HepG2 (cell line): ENCODE measurements at regions not wholly inside any gene's neighbourhood (a gene's known extent, or its start where the extent isn't known, plus 50 kb on each side); places are given as distances from the start of the nearest gene placed in this dataset.

Experiments
- ATAC-seq: fragments of 200-7000 bp; cut with Tn5 transposase; 3 replicates; pipeline ENCODE4 v1.9.1; 2020; ENCODE audit warnings: mild to moderate bottlenecking, moderate library complexity
- BruUV-seq: library from RNA; stranded (reverse); fragments of 400-500 nt; replicated peaks from 2 replicates; lab custom pipeline; 2021; lab: Mats Ljungman, UMichigan
- CTCF ChIA-PET: fragments of 300-600 bp; formaldehyde crosslinking; extraction: SDS; loops from one replicate; lab custom pipeline; 2021; ENCODE audit warnings: low total read pairs, inconsistent platforms, low intra/inter-chr PET ratio; lab: Yijun Ruan, JAX
- POLR2A ChIA-PET: fragments of 350-600 bp; sonication (Branson Sonifier 250); formaldehyde crosslinking; loops from one replicate; lab custom pipeline; 2020; ENCODE audit warnings: antibody characterized with exemption, inconsistent platforms; lab: Yijun Ruan, JAX
- DNase-seq: peaks from one replicate; pipeline ENCODE4 v3.0.0-alpha.2; 2015; ENCODE audit warnings: low spot score
- FAIRE-seq: peaks from 3 replicates; lab custom pipeline; 2011; peaks lifted over from hg19 to GRCh38; lab: Jason Lieb, UNC
- H2AFZ ChIP-seq: one replicate; pipeline ENCODE4 v1.6.1; 2011; ENCODE audit warnings: low read length, inconsistent platforms
- H3K27ac ChIP-seq: fragments of 300-600 bp; 3 replicates; pipeline ENCODE4 v1.8.0; 2011; ENCODE audit warnings: mixed run types, mild to moderate bottlenecking, mixed read lengths, low read length, inconsistent platforms; ENCODE audit not compliant: insufficient read depth; ENCODE audit errors: extremely low read length
- H3K27me3 ChIP-seq, 2 experiments: fragments of 200-600 bp in 1 of 2; 2 replicates in 1 of 2; 3 replicates in 1 of 2; pipeline versions ENCODE4 v1.6.0 to v1.8.0; 2011; ENCODE audit warnings: low read length in 2 of 2, mild to moderate bottlenecking in 2 of 2, moderate library complexity in 2 of 2, inconsistent platforms in 1 of 2; ENCODE audit not compliant: insufficient read depth in 2 of 2, control insufficient read depth in 1 of 2
- H3K36me3 ChIP-seq, 2 experiments: fragments of 200-600 bp in 1 of 2; replicated peaks in 1 of 2; 2 replicates in 1 of 2; 3 replicates in 1 of 2; pipeline versions ENCODE4 v1.5.1 to v1.8.0; 2011; ENCODE audit warnings: low read length in 2 of 2, inconsistent platforms in 1 of 2; ENCODE audit not compliant: insufficient read depth in 2 of 2, control insufficient read depth in 1 of 2
- H3K4me1 ChIP-seq: 2 replicates; pipeline ENCODE4 v1.5.1; 2012; ENCODE audit warnings: low read length, inconsistent platforms; ENCODE audit not compliant: insufficient read depth
- H3K4me2 ChIP-seq: 2 replicates; pipeline ENCODE4 v1.6.0; 2011; ENCODE audit warnings: low read depth, low read length, inconsistent platforms
- H3K4me3 ChIP-seq, 3 experiments: fragments of 200-600 bp in 1 of 3; sonication (generic), shearing (Covaris generic) in 1 of 3; replicated peaks in 1 of 3; 2 replicates each; pipeline ENCODE4 v1.5.1; 2011 to 2016; ENCODE audit warnings: low read length in 3 of 3, inconsistent platforms in 2 of 3, low read depth in 2 of 3, mild to moderate bottlenecking in 2 of 3, control low read depth in 1 of 3, mixed read lengths in 1 of 3; ENCODE audit not compliant: insufficient read depth in 1 of 3
- H3K79me2 ChIP-seq: one replicate; pipeline ENCODE4 v1.6.1; 2011; ENCODE audit warnings: low read length, inconsistent platforms; ENCODE audit not compliant: insufficient read depth
- H3K9ac ChIP-seq: 2 replicates; pipeline ENCODE4 v1.6.0; 2011; ENCODE audit warnings: mild to moderate bottlenecking, low read depth, low read length, inconsistent platforms; ENCODE audit not compliant: insufficient read depth
- H3K9me3 ChIP-seq: 2 replicates; pipeline ENCODE4 v1.5.1; 2012; ENCODE audit warnings: mild to moderate bottlenecking, low read length
- H4K20me1 ChIP-seq: 2 replicates; pipeline ENCODE4 v1.6.0; 2011; ENCODE audit warnings: inconsistent platforms, mild to moderate bottlenecking, low read length, moderate library complexity; ENCODE audit not compliant: insufficient read depth
- CCDC6 ChIP-seq: sonication (generic); formaldehyde crosslinking; IDR thresholded peaks from 2 replicates; pipeline ENCODE4 v1.8.1; 2022; ENCODE audit warnings: mild to moderate bottlenecking, missing genetic modification reagents, moderate library complexity
- MAFF ChIP-seq: IDR thresholded peaks from 2 replicates; pipeline ENCODE4 v1.6.1; 2011; ENCODE audit warnings: low read depth, low read length, improper control_type of control experiment
- MAFK ChIP-seq, 2 experiments: IDR thresholded peaks in 1 of 2; conservative IDR thresholded peaks in 1 of 2; 2 replicates each; pipeline ENCODE4 v1.6.1; 2011; ENCODE audit warnings: improper control_type of control experiment in 2 of 2, low read length in 2 of 2
- RELA ChIP-seq: sonication (generic); formaldehyde crosslinking; IDR thresholded peaks from 2 replicates; pipeline ENCODE4 v1.4.0; 2020; ENCODE audit warnings: missing genetic modification reagents
- STAT5B ChIP-seq: sonication (generic); formaldehyde crosslinking; IDR thresholded peaks from 2 replicates; pipeline ENCODE4 v1.4.0; 2020; ENCODE audit warnings: missing genetic modification reagents
- TCF7L2 ChIP-seq: IDR thresholded peaks from 2 replicates; pipeline ENCODE4 v1.6.1; 2011; ENCODE audit warnings: mild to moderate bottlenecking, low read depth, low read length, moderate library complexity
- ZBTB34 ChIP-seq: sonication (generic); formaldehyde crosslinking; IDR thresholded peaks from 2 replicates; pipeline ENCODE4 v1.8.0; 2022; ENCODE audit warnings: mild to moderate bottlenecking, missing genetic modification reagents
- ZMYM3 ChIP-seq: sonication (generic); formaldehyde crosslinking; IDR thresholded peaks from 2 replicates; pipeline ENCODE4 v1.5.1; 2020; ENCODE audit warnings: mild to moderate bottlenecking, missing genetic modification reagents
- ZNF10 ChIP-seq: sonication (generic); formaldehyde crosslinking; IDR thresholded peaks from 2 replicates; pipeline ENCODE4 v1.4.0; 2020; ENCODE audit warnings: mild to moderate bottlenecking, low read depth, missing genetic modification reagents, borderline replicate concordance
- WGBS: methylation state at CpG from one replicate; pipeline ENCODE4 v1.1.6; 2017; ENCODE audit warnings: low lambda C conversion rate; 5-methylcytosine and 5-hydroxymethylcytosine counted together
- in situ Hi-C: cut with HindIII; loops from 2 replicates; pipeline ENCODE4 v1.10.0; 2017; ENCODE audit warnings: low pct_unique_long_range_greater_than_20kb; ENCODE audit not compliant: extremely low pct_ligation_motif_present
- intact Hi-C: fragments of 100-400 bp; cut with micrococcal nuclease; formaldehyde crosslinking; loops from one replicate; pipeline ENCODE4 v1.10.0; 2022; ENCODE audit not compliant: unreplicated experiment
- TF ChIP-seq, protein P1 (sequence below): sonication (generic); formaldehyde crosslinking; IDR thresholded peaks from 2 replicates; pipeline ENCODE4 v1.8.1; 2023; ENCODE audit warnings: mild to moderate bottlenecking, moderate library complexity, missing genetic modification reagents

GRCh38 chr7:15862016-15862780, 175.7 kb upstream of the MEOX2 start:
- CTCF ChIA-PET: no interaction called here
- intact Hi-C loops: no loop called here
- ATAC-seq: no peak

DNA sequence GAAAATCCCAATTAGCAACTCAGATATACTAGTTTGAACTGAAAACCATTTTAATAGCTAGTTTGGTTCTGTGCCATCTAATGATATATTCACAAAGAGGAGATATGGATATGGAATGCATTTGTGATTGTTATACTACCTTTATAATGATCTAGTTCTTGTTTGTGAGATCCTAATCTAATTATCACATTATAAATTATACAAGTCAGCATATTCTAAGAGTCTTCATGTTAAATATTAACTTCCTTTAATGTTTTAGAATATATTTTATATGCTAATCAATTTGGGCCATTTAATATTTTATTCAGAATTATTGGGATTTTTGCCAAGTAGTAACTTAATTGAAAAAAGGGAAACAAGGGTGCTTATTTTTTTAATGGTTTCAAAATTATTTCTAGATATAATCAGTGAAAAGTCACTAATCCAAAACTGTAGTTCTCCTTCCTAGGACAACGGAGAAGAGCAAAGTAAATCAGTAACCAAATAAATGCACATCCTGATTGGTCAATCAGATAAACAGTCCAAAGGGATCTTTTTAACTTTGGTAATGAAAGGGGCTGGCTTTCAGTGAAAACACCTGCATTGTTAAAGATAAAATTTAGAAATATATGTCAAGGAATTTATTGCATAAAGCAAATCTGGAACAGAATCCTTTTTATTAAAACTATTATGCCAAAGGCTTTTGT, 173.9 kb upstream of the MEOX2 start:
- no peak overlapping the region for H3K9ac ChIP-seq
- intact Hi-C loops (no loop called here), in situ Hi-C loops (no loop called here)
- no peaks in the 10 kb centered on the region for H4K20me1 ChIP-seq
- 3% methylated on average over 1 of the region's 1 CpG for WGBS
- TF ChIP-seq MAFK (conservative IDR thresholded peaks at IDR 0.05 in 1 of 2, IDR thresholded peaks at IDR 0.05 in 1 of 2; ENCODE audit: low read length in 2 of 2): peak; percentile 48 to 72; a peak in 3 of 4 replicates
- no peak for TF ChIP-seq ZBTB34 (CRISPR knock-in tag)
- peak; percentile 48; the same call in 1 of the 2 replicates for TF ChIP-seq MAFF
- no peak overlapping the region for H3K27ac ChIP-seq
- no peak overlapping the region for H2AFZ ChIP-seq
- peaks cover 46% of the 10 kb centered on the region for H3K9me3 ChIP-seq
- H3K4me3 ChIP-seq: no peak overlapping the region
- DNase-seq (no peak), ATAC-seq (no peak), FAIRE-seq (no peak)
- BruUV-seq: no TSS peak
- ChIA-PET POLR2A (no interaction called here), CTCF (no interaction called here)
- H3K79me2 ChIP-seq: no peaks in the 10 kb centered on the region
- no peaks in the 10 kb centered on the region for H3K27me3 ChIP-seq
- H3K4me2 ChIP-seq: no peak overlapping the region
- no peaks in the 10 kb centered on the region for H3K36me3 ChIP-seq
- H3K4me1 ChIP-seq: no peaks in the 10 kb centered on the region

More at GRCh38 chr7:15862016-15862780, 175.7 kb upstream of the MEOX2 start:
- POLR2A ChIA-PET: no interaction called here
- Histone ChIP-seq H3K27me3 (no peaks in the 10 kb centered on the region), H3K9me3 (peaks cover 36% of the 10 kb centered on the region), H4K20me1 (no peaks in the 10 kb centered on the region), H3K79me2 (no peaks in the 10 kb centered on the region), H2AFZ (no peak overlapping the region), H3K4me1 (no peaks in the 10 kb centered on the region), H3K9ac (no peak overlapping the region), H3K36me3 (no peaks in the 10 kb centered on the region), H3K4me3 (no peak overlapping the region), H3K4me2 (no peak overlapping the region), H3K27ac (no peak overlapping the region)
- BruUV-seq: no TSS peak
- in situ Hi-C loops: no loop called here
- FAIRE-seq (no peak), DNase-seq (no peak)
- WGBS: under 1% methylated on average over 4 of the region's 4 CpGs
- TF ChIP-seq, protein P1, sequence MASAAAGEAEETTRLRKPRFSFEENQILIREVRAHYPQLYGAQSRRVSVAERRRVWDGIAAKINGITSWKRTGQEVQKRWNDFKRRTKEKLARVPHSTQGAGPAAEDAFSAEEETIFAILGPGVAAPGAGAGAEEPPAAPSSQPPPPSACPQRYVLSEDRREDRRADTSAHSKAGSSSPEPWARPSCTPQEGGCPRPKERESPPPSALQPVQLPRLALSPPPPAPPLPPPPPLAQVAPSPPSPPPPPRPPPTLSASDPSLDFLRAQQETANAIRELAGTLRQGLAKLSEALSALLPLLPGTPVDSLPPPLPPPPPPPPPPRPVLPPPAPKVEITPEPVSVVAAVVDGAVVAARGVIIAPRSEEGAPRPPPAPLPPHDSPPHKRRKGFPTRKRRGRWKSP: no peak
- no peak for TF ChIP-seq RELA (CRISPR knock-in tag)
- no peak for TF ChIP-seq ZMYM3 (CRISPR knock-in tag)
- no peak for TF ChIP-seq TCF7L2
- no peak for TF ChIP-seq ZNF10 (CRISPR knock-in tag)
- no peak for TF ChIP-seq STAT5B
- no peak for TF ChIP-seq CCDC6 (CRISPR knock-in tag)
